Upper lobe of left lung (tissue), 4 donors: ENCODE measurements at regions not wholly inside any gene's neighbourhood (a gene's known extent, or its start where the extent isn't known, plus 50 kb on each side); places are given as distances from the start of the nearest gene placed in this dataset.

Experiments used
- CTCF ChIP-seq, 6 experiments: fragments of 450-650 bp in 4 of 6; fragments of 200-600 bp in 2 of 6; sonication (generic) in 2 of 6; IDR thresholded peaks; one replicate each; pipeline ENCODE4 v1.5.1; 2016 to 2019; ENCODE audit warnings: antibody characterized with exemption in 6 of 6
- POLR2A ChIP-seq, 4 donors: fragments of 450-650 bp; IDR thresholded peaks; one replicate each; pipeline ENCODE4 v1.5.1; 2016 to 2017; ENCODE audit warnings: antibody characterized with exemption in 4 of 4, mild to moderate bottlenecking in 2 of 4
- POLR2AphosphoS5 ChIP-seq, 2 donors: sonication (generic); formaldehyde crosslinking; IDR thresholded peaks; one replicate each; pipeline ENCODE4 v1.5.1; 2017; ENCODE audit warnings: antibody characterized with exemption in 2 of 2

- TF ChIP-seq CTCF (IDR thresholded peaks at IDR 0.05) (no peak), POLR2A (IDR thresholded peaks at IDR 0.05) (no peak), POLR2AphosphoS5 (IDR thresholded peaks at IDR 0.05) (no peak)
These were observed 1320.3 kb downstream of the C4orf33 start for GRCh38 chr4:130416228-130416627.
